ENCODE measurements at regions not wholly inside any gene's neighbourhood (a gene's known extent, or its start where the extent isn't known, plus 50 kb on each side); places are given as distances from the start of the nearest gene placed in this dataset.

GRCh38 chr2:138125306-138126288 lies 161.3 kb downstream of the HNMT start:
- no peak for DNase-seq (ENCODE audit: low read depth)
- TF ChIP-seq CTCF (IDR thresholded peaks at IDR 0.05; ENCODE audit: control insufficient read depth, insufficient read depth, low read depth, low read length, missing control alignments) = no peak
- H3K4me3 ChIP-seq (ENCODE audit: control insufficient read depth, low read depth, low read length) = no peak overlapping the region

GRCh38 chr2:138132108-138132507 lies 167.8 kb downstream of the HNMT start:
- no peak for TF ChIP-seq CTCF (IDR thresholded peaks at IDR 0.05; ENCODE audit: control insufficient read depth, insufficient read depth, low read depth, low read length, missing control alignments)

GRCh38 chr2:138137949-138138348 lies 173.7 kb downstream of the HNMT start:
- no peak for DNase-seq (ENCODE audit: low read depth)
- TF ChIP-seq CTCF (IDR thresholded peaks at IDR 0.05; ENCODE audit: control insufficient read depth, insufficient read depth, low read depth, low read length, missing control alignments) = no peak
- H3K4me3 ChIP-seq (ENCODE audit: control insufficient read depth, low read depth, low read length) = no peak overlapping the region

More at GRCh38 chr2:138132108-138132507, 167.8 kb downstream of the HNMT start:
- no peak for DNase-seq (ENCODE audit: low read depth)
- no peak overlapping the region for H3K4me3 ChIP-seq (ENCODE audit: control insufficient read depth, low read depth, low read length)

DNA sequence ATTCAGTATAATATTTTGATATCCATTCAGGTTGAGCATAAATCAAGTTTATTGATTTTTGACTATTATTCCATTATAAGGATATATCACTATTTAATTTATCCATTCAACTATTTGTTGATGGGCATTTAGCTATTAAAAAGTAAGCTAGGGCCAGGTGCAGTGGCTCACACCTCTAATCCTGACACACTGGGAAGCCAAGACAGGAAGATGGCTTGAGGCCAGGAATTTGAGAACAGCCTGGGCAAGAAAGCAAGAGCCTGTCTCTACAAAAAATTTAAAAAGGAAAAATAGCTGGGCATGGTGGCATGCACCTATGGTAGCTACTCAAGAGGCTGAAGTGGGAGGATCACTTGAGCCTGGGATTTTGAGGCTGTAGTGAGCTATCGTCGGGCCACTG lies 183.5 kb downstream of the HNMT start:
- H3K4me3 ChIP-seq (ENCODE audit: control insufficient read depth, low read depth, low read length) = no peak overlapping the region
- no peak for DNase-seq (ENCODE audit: low read depth)
- no peak for TF ChIP-seq CTCF (IDR thresholded peaks at IDR 0.05; ENCODE audit: control insufficient read depth, insufficient read depth, low read depth, low read length, missing control alignments)

- no peak overlapping the region for H3K4me3 ChIP-seq (ENCODE audit: control insufficient read depth, low read depth, low read length)
- no peak for TF ChIP-seq CTCF (IDR thresholded peaks at IDR 0.05; ENCODE audit: control insufficient read depth, insufficient read depth, low read depth, low read length, missing control alignments)
- no peak for DNase-seq (ENCODE audit: low read depth)
Measured at GRCh38 chr2:138155304-138155703, 191.0 kb downstream of the HNMT start.

DNA sequence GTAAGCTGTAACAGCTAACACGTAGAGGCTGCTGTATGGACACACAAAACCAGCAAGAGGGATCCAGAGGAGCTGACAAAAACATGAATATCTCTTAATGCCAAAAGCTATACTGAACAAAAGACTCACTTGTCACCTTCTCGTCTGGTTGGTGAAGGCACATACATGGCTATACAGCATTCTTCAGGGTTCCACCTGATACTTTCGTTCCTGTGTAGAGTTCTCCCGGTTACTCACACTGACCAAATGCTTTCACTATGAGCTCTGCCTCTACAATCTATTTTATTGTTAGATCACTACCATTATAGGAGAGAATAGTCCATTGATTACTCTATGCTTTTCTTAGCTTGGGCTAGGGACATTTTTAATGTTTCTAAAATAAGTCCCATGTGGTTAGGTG lies 193.1 kb downstream of the HNMT start:
- TF ChIP-seq CTCF (IDR thresholded peaks at IDR 0.05; ENCODE audit: control insufficient read depth, insufficient read depth, low read depth, low read length, missing control alignments) = no peak
- H3K4me3 ChIP-seq (ENCODE audit: control insufficient read depth, low read depth, low read length) = no peak overlapping the region
- DNase-seq (ENCODE audit: low read depth) = no peak

Measured in AG09309 (cell line).